Endothelial cell of umbilical vein (primary cell): ENCODE measurements at regions not wholly inside any gene's neighbourhood (a gene's known extent, or its start where the extent isn't known, plus 50 kb on each side); places are given as distances from the start of the nearest gene placed in this dataset.

Source experiments
- CTCF ChIP-seq, 2 donors: IDR thresholded peaks; 1 replicate in 1 of 2; 2 replicates in 1 of 2; pipeline ENCODE4 v1.5.1; 2011; ENCODE audit warnings: low read length in 2 of 2, mild to moderate bottlenecking in 2 of 2, moderate library complexity in 2 of 2, control low read depth in 1 of 2, inconsistent platforms in 1 of 2, low read depth in 1 of 2; ENCODE audit not compliant: insufficient read depth in 1 of 2; ENCODE audit errors: extremely low read depth in 1 of 2
- EZH2 ChIP-seq: IDR thresholded peaks from 2 replicates; pipeline ENCODE4 v1.6.1; 2012; ENCODE audit warnings: borderline replicate concordance, low read depth, mild to moderate bottlenecking, moderate library complexity, low read length, inconsistent platforms; ENCODE audit not compliant: severe bottlenecking
- JUN ChIP-seq: IDR thresholded peaks from 2 replicates; pipeline ENCODE4 v1.6.1; 2011; ENCODE audit warnings: borderline replicate concordance, low read depth; ENCODE audit not compliant: insufficient read length, insufficient read depth
- MAX ChIP-seq: IDR thresholded peaks from 2 replicates; pipeline ENCODE4 v1.6.1; 2011; ENCODE audit not compliant: insufficient read depth, insufficient read length
- MYC ChIP-seq: IDR thresholded peaks from one replicate; pipeline ENCODE4 v1.6.1; 2011; ENCODE audit warnings: mild to moderate bottlenecking, low read depth, low read length
- POLR2A ChIP-seq: IDR thresholded peaks from 2 replicates; pipeline ENCODE4 v1.6.1; 2012; ENCODE audit warnings: low read depth, mild to moderate bottlenecking, control low read depth, low read length
- POLR2AphosphoS5 ChIP-seq: IDR thresholded peaks from 2 replicates; pipeline ENCODE4 v1.6.1; 2012; ENCODE audit warnings: low read depth, mild to moderate bottlenecking, control low read depth, low read length, moderate library complexity; ENCODE audit not compliant: insufficient read depth

- TF ChIP-seq CTCF (IDR thresholded peaks at IDR 0.05; ENCODE audit: extremely low read depth in 1 of 2, insufficient read depth in 1 of 2, low read depth in 1 of 2, low read length in 2 of 2) (no peak), POLR2A (no peak), JUN (no peak), POLR2AphosphoS5 (no peak), EZH2 (no peak), MYC (no peak), MAX (no peak)
Observed at GRCh38 chr9:26058111-26058895, 380.1 kb upstream of the TUSC1 start.
